ENCODE measurements at regions not wholly inside any gene's neighbourhood (a gene's known extent, or its start where the extent isn't known, plus 50 kb on each side); places are given as distances from the start of the nearest gene placed in this dataset.

- BruUV-seq (replicated peaks): no TSS peak
- peaks cover 5% of the 10 kb centered on the region for H3K36me3 Mint-ChIP-seq (ENCODE audit: insufficient read depth, unreplicated experiment)
- DNase-seq: no peak
- peaks cover 17% of the 10 kb centered on the region for H3K4me1 Mint-ChIP-seq (ENCODE audit: low read depth, unreplicated experiment)
- no peaks in the 10 kb centered on the region for H3K9me3 Mint-ChIP-seq (ENCODE audit: low read depth, unreplicated experiment)
- intact Hi-C loops (cut with micrococcal nuclease; ENCODE audit: unreplicated experiment): no loop called here
- H3K4me3 Mint-ChIP-seq (ENCODE audit: low read depth, unreplicated experiment): no peak overlapping the region
- CTCF ChIA-PET: interaction anchor here (1.3 kb wide), 1 partner anchor 10 kb away, joined by 3 read pairs; no protein-coding TSS in a partner anchor
- no peaks in the 10 kb centered on the region for H3K27me3 Mint-ChIP-seq (ENCODE audit: unreplicated experiment)
- no peak overlapping the region for H3K27ac Mint-ChIP-seq (ENCODE audit: unreplicated experiment)
- no peak for TF ChIP-seq CTCF (IDR thresholded peaks at IDR 0.05; ENCODE audit: unreplicated experiment)
Observed at GRCh38 chr2:111653103-111653624, 230.8 kb downstream of the ANAPC1 start.

DNA sequence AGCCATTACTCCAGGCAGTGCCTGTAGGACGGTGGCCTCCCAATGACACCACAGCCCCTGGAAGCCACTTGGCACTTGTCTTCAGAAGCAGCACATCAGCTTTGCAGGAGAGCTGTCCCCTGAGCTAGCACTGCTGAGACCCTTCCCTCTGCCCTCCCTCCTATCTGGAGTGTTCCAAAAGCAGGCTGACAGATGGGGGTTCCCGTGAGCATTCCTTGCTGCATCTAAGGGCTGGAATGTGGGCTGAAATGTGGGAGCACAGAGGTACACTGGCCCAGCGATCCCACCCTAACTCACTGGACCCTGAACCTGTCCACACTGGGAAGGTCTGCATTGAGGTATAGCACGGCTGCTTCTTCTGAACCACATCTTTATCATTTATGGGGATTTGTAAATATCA is 230.1 kb downstream of the ANAPC1 start:
- intact Hi-C loops (cut with micrococcal nuclease; ENCODE audit: unreplicated experiment): no loop called here
- H3K27me3 Mint-ChIP-seq (ENCODE audit: unreplicated experiment): no peaks in the 10 kb centered on the region
- BruUV-seq (replicated peaks): no TSS peak
- peaks cover 11% of the 10 kb centered on the region for H3K36me3 Mint-ChIP-seq (ENCODE audit: insufficient read depth, unreplicated experiment)
- TF ChIP-seq CTCF (IDR thresholded peaks at IDR 0.05; ENCODE audit: unreplicated experiment): no peak
- H3K9me3 Mint-ChIP-seq (ENCODE audit: low read depth, unreplicated experiment): no peaks in the 10 kb centered on the region
- H3K27ac Mint-ChIP-seq (ENCODE audit: unreplicated experiment): no peak overlapping the region
- no peak for DNase-seq
- peaks cover 19% of the 10 kb centered on the region for H3K4me1 Mint-ChIP-seq (ENCODE audit: low read depth, unreplicated experiment)
- CTCF ChIA-PET: no interaction called here
- no peak overlapping the region for H3K4me3 Mint-ChIP-seq (ENCODE audit: low read depth, unreplicated experiment)

- CTCF ChIA-PET: no interaction called here
- Mint-ChIP-seq H3K4me1 (ENCODE audit: low read depth, unreplicated experiment) (peaks cover 28% of the 10 kb centered on the region), H3K9me3 (ENCODE audit: low read depth, unreplicated experiment) (no peaks in the 10 kb centered on the region), H3K27me3 (ENCODE audit: unreplicated experiment) (no peaks in the 10 kb centered on the region), H3K27ac (ENCODE audit: unreplicated experiment) (no peak overlapping the region), H3K36me3 (ENCODE audit: insufficient read depth, unreplicated experiment) (peaks cover 20% of the 10 kb centered on the region), H3K4me3 (ENCODE audit: low read depth, unreplicated experiment) (no peak overlapping the region)
- intact Hi-C loops (cut with micrococcal nuclease; ENCODE audit: unreplicated experiment): no loop called here
- no TSS peak for BruUV-seq (replicated peaks)
- TF ChIP-seq CTCF (IDR thresholded peaks at IDR 0.05; ENCODE audit: unreplicated experiment): no peak
- DNase-seq: no peak
Observed at GRCh38 chr2:111654829-111655228, 229.2 kb downstream of the ANAPC1 start.

DNA sequence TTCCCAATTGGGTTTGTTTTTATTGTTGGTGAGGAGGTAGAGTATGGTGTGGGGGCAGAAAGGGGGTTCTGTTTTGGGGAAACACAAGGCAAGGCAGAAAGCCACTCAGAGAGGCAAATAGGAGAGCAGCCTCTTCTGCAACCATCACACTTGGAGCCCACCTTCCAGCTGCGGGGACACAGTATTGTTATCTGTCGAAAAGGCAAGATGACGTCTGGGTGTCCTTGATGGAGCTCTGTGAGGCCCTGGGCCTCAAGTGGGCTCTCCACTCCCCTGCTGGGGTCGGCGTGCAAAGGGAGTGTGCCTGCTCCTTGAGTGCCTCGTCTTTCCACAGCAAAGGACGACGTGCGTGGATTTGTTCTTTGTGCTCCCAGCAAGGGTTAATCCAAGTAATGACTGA is 227.6 kb downstream of the ANAPC1 start:
- no TSS peak for BruUV-seq (replicated peaks)
- Mint-ChIP-seq H3K36me3 (ENCODE audit: insufficient read depth, unreplicated experiment) (peaks cover 32% of the 10 kb centered on the region), H3K4me1 (ENCODE audit: low read depth, unreplicated experiment) (peaks cover 40% of the 10 kb centered on the region), H3K27me3 (ENCODE audit: unreplicated experiment) (no peaks in the 10 kb centered on the region), H3K4me3 (ENCODE audit: low read depth, unreplicated experiment) (no peak overlapping the region), H3K27ac (ENCODE audit: unreplicated experiment) (peak overlapping the region; percentile 94), H3K9me3 (ENCODE audit: low read depth, unreplicated experiment) (no peaks in the 10 kb centered on the region)
- CTCF ChIA-PET: no interaction called here
- no peak for TF ChIP-seq CTCF (IDR thresholded peaks at IDR 0.05; ENCODE audit: unreplicated experiment)
- intact Hi-C loops (cut with micrococcal nuclease; ENCODE audit: unreplicated experiment): no loop called here
- DNase-seq: no peak
